ENCODE measurements at regions not wholly inside any gene's neighbourhood (a gene's known extent, or its start where the extent isn't known, plus 50 kb on each side); places are given as distances from the start of the nearest gene placed in this dataset.

- TF ChIP-seq KDM5A (IDR thresholded peaks at IDR 0.05) (no peak), MYC (IDR thresholded peaks at IDR 0.05; ENCODE audit: borderline replicate concordance, low read length) (no peak), JUNB (IDR thresholded peaks at IDR 0.05) (no peak), POLR2A (IDR thresholded peaks at IDR 0.05; ENCODE audit: low read length) (no peak), POLR2AphosphoS2 (conservative IDR thresholded peaks at IDR 0.05; ENCODE audit: low read length) (no peak), REST (IDR thresholded peaks at IDR 0.05) (no peak), HOXA7 (CRISPR knock-in tag; IDR thresholded peaks at IDR 0.05) (no peak), NFE2L2 (conservative IDR thresholded peaks at IDR 0.05; ENCODE audit: low read length) (no peak), CEBPB (IDR thresholded peaks at IDR 0.05) (no peak), EP300 (IDR thresholded peaks at IDR 0.05) (no peak), RFX5 (IDR thresholded peaks at IDR 0.05) (no peak)
- TF ChIP-seq, protein P1, sequence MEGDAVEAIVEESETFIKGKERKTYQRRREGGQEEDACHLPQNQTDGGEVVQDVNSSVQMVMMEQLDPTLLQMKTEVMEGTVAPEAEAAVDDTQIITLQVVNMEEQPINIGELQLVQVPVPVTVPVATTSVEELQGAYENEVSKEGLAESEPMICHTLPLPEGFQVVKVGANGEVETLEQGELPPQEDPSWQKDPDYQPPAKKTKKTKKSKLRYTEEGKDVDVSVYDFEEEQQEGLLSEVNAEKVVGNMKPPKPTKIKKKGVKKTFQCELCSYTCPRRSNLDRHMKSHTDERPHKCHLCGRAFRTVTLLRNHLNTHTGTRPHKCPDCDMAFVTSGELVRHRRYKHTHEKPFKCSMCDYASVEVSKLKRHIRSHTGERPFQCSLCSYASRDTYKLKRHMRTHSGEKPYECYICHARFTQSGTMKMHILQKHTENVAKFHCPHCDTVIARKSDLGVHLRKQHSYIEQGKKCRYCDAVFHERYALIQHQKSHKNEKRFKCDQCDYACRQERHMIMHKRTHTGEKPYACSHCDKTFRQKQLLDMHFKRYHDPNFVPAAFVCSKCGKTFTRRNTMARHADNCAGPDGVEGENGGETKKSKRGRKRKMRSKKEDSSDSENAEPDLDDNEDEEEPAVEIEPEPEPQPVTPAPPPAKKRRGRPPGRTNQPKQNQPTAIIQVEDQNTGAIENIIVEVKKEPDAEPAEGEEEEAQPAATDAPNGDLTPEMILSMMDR (IDR thresholded peaks at IDR 0.05), result no peak
- TF ChIP-seq, protein P2, sequence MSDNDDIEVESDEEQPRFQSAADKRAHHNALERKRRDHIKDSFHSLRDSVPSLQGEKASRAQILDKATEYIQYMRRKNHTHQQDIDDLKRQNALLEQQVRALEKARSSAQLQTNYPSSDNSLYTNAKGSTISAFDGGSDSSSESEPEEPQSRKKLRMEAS (IDR thresholded peaks at IDR 0.05), result no peak
Measured at GRCh38 chr11:129273944-129274711, 82.0 kb upstream of the ARHGAP32 start.
